HG02870 (cell line): ENCODE measurements at regions not wholly inside any gene's neighbourhood (a gene's known extent, or its start where the extent isn't known, plus 50 kb on each side); places are given as distances from the start of the nearest gene placed in this dataset.

Experiments
- ATAC-seq: cut with Tn5 transposase; IDR thresholded peaks from one replicate; pipeline ENCODE4 v1.9.1; 2021; ENCODE audit warnings: mild to moderate bottlenecking, moderate library complexity; ENCODE audit not compliant: unreplicated experiment

GRCh38 chr11:123305601-123306375 lies 110.7 kb upstream of the CLMP start:
- no peak for ATAC-seq

DNA sequence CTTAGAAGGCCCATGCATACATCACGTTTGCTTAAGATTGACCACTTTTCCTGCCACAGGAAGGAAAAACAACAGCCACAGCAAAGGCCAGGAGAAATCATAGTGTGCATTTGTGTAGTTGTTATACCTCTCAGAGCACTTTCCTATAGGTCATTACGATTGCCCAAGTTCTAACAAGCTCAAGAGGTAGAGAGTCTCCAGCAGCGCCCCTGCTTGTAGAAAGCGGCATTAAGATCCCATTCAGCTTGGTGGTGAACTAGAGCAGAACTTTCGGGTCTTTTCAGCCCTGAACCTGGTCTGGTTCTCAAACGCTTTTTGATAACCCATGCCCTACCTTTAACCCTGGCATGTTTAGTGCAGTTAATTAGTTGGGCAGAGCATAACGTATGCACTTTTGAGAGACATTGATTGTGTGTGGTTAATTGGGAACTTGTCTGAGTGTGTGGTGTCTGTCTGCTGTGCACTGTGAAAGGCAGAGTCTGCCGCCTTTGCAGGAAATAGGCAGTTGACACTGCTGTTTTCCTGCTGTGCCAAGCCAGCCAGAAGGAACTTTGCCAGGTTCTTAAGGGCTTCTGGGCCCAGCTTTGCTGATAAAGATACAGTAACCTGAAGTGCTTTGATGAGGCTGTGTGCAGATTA lies 109.9 kb upstream of the CLMP start:
- no peak for ATAC-seq

DNA sequence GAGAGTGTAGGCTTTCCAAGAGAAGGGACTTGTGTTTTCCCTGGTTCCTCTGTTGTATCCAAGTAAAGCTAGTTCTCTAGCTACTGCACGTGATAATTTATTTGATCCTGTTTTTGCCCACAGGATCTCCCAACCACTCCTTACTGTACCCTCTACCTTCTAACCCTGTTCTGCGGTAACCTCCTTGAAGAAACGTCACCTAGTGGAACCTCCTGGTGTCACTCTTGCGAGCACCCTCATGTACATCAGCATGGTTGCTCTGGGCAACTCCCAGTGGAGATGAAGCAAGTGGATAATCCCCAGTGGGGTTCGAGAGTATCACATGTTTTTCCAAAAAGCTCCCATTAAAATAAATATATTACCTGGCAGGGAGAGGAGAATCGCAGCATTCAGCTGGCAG lies 108.9 kb upstream of the CLMP start:
- no peak for ATAC-seq

DNA sequence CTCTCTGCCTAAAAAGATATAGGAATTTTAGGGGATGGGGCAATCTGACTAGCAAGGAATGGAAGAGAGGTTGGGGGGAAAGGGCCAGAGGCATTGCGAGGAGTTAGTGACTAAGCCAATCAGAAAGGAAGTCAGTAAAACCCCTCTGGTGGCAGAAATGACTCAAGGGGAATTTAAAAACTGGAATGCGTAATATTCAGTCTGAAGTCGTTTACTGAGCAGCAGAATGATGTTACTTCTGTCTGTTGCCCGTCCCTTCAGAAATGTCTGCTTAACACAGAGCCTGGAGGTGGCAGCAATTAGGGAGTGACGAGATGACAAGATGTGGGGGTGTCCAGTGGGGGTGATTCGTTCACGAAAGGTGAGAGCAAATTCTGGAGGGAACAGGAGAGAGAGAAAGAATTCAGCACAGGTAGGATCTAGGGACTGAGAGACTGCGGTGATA lies 107.7 kb upstream of the CLMP start:
- peak; percentile 57 for ATAC-seq

GRCh38 chr11:123301696-123302400 lies 106.8 kb upstream of the CLMP start:
- ATAC-seq, result peak; percentile 48

DNA sequence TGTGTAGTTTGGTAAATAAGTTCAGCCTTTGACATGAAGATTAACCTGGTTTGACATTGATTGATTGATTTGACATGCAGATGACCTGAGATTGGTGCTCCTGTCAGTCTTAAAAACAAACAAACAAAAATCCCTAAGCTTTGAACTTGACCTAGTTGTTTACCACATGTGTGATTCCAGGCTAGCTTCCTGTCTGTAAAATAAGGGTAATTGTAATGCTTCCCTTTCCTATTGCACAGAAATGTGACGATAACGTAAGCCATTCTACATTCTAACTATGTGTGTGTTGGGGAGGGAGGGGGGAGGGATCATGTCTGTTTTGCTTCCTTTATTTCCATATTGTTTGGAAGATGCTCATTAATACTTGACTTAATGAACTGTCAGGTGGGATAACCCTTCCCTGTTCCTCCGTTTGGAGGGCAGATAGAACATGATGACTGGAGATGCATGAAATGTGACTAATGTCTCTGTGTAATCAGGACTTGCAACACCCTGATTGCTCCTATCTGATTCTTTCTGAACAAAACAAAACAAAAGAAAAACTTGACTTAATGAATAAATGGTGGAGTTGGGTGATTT lies 106.1 kb upstream of the CLMP start:
- ATAC-seq, result no peak

GRCh38 chr11:123299721-123300120 lies 104.7 kb upstream of the CLMP start:
- ATAC-seq, result no peak

DNA sequence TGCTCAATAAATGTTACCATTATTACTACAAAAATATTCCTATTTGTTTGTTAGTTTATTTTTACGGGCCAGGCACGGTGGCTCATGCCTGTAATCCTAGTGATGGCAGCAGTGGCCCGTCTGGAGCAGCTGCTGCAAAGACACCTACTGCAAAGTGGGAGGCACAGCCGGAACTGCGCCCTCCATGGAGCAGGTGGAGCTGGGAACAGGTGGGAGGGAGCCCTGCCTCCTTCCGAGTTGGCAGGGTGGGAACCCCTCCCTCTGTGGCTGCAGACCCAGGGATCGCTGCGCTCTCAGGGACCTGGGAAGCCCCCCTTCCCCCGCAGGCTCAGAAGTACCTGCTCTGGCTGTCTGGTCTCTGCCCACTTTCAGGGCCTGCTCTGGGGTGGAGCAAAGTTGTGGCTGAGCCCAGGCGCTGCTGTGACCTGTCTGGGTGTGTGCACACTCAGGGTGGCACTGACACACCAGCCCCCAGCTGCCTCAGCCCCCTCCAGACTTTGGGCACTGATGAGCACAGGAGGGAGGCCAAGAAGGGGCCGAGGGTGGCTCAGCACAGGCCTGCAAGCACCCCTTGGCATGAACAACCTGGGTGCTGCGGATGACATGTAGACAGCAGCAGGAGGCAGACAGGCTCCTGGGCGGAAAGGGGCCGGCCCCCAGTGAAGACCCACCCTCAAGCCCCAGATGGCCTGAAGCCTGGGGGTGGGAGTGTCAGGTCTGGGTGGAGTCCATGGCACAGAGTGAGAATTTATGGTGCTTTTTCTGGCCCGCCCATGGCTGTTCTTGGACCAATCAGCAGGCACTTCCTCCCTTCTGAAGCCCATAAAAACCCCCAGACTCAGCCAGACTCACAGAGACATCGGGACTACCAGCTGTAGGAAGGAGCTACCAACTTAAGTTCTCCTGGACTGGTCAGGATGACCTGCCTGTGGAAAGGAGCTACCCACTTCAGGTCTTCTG lies 103.7 kb upstream of the CLMP start:
- ATAC-seq, result no peak

- no peak for ATAC-seq
Observed at GRCh38 chr11:123292647-123293046, 97.6 kb upstream of the CLMP start.

DNA sequence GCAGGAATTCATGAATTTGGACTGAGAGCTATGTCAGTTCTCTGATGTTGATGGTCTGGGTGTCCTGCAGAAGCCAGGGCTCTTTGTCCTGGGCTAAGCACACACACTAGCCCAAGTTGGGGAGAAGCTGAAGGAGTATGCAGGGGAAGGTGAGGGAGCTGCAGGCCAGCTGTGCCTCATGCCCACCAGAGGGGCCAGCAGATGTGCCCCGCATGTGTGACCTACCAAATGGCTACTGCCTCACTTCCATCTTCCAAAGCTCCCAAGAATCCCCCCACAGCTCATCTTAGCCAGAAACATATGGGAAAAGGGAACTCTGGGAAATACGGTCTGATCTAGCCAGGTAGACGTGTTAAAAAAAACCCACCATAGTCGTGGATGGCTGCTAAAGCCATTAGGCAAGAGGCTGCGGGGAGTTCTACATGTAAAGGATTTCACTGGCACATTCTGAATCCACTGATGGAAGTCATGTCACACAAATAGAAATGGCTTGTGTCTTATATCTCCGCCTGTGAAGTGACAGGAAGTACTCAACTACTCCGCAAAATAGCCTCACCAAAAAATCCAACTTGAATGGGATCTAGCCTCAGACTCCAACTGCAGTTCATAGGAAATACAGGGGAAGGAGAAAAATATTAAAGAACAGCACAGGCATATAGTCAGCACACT lies 96.3 kb upstream of the CLMP start:
- no peak for ATAC-seq

DNA sequence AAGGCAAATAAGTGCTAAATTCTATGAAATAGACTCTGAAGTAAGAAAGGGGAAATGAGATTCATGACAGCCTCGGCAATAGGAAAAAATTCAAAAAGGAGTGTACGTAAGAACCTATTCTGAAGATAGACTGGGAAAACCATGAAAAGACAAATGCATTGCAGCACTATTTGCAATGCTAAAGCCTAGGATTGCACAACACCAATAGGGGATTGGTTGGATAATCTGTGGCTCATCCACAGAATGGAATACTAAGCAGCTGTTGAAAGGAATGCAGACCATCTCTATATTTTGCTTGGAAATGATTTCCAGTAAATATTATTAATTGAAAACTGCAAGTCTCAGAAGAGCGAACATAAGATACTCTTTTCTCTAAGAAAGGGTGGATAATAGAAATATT lies 91.7 kb upstream of the CLMP start:
- no peak for ATAC-seq

- ATAC-seq, result no peak
Observed at GRCh38 chr11:123286255-123286654, 91.2 kb upstream of the CLMP start.

GRCh38 chr11:123284454-123284853 lies 89.4 kb upstream of the CLMP start:
- ATAC-seq, result no peak

DNA sequence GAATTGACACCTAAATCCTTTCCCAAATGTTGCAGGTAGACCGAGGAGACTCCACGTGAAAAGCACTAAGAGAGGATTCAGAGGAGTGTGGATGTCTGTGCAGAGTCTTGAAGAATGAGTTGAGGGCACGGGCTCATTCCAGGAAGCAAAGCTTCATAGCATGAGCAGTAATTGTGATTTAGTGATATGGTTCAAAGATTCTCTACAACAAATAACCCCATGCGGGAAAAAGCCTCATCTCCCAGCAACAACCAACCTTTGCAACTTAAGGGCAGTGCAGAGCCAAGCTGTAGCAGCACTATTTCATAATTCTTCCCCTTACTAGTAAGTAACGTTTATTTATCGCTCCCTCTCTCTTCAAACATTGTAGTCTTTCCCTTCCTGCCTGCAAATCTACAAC lies 87.5 kb upstream of the CLMP start:
- ATAC-seq, result no peak

DNA sequence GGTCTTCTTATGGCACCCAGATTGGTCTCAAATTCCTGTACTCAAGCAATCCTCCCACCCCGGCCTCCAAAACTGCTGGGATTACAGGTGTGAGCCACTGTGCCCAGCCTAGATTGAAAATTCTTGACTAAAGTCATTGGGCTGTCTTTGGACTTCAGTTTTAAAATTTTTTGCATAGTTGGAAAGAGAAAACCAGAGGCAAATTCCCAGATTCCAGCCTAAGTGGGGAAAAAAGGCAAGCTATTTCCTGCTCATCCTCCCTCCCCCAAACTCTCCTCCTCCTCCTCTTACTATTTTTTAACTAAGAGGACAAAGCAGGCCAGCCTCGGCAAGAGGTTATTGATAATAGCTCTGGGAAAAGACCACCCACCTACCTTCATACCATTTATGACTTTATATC lies 78.6 kb upstream of the CLMP start:
- no peak for ATAC-seq

GRCh38 chr11:123272565-123272964 lies 77.5 kb upstream of the CLMP start:
- ATAC-seq, result no peak

DNA sequence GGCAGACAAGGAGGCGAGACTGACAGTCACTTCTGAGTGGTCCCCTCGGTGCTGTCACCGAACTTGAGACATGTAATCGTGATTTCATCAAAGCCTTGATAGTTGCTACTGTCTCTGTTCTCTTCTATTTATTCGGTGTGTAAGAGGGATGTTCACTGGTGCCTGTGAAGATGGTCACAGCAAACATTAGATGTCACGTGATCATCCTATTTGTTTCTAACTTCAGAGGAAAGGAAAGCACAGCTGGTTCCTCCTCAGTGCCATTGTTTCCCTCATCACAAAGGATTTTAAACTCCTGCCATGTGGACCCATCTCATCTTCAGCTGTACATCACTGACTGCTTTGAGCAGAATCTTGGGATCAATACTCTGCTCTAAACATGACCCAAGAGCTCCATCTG lies 73.1 kb upstream of the CLMP start:
- no peak for ATAC-seq

GRCh38 chr11:123265951-123266350 lies 70.9 kb upstream of the CLMP start:
- ATAC-seq, result no peak

DNA sequence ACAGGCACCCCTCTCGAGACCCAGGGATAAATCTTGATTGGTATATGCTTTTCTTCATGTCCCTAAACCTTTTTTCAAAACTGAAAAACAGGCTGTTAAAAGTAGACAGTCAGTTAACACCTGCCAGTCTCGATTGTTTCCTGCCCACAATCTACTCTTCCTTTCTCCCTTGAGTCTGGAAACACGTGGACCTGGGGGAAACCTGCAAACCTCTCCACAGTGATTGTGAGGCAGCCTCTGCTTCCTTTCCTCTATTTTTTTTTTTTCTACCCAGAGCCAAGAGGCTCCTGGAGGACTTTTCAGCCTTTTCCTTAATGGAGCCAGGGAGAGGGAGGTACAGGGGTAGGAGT lies 69.4 kb upstream of the CLMP start:
- no peak for ATAC-seq
